HG03469 (cell line): ENCODE measurements at regions not wholly inside any gene's neighbourhood (a gene's known extent, or its start where the extent isn't known, plus 50 kb on each side); places are given as distances from the start of the nearest gene placed in this dataset.
"Not testable (repeated sequence)": the region's sequence is repeated elsewhere in the genome, so short reads cannot be mapped to it uniquely, and the experiment has no call there.

ENCODE experiments used
- ATAC-seq: cut with Tn5 transposase; IDR thresholded peaks from one replicate; pipeline ENCODE4 v1.9.1; 2021; ENCODE audit warnings: mild to moderate bottlenecking, moderate library complexity, moderate number of reproducible peaks; ENCODE audit not compliant: unreplicated experiment

GRCh38 chr11:80343436-80343835 lies 902.6 kb upstream of the TENM4 start:
- no peak for ATAC-seq

- ATAC-seq, result no peak
Measured at GRCh38 chr11:80338231-80338630, 897.4 kb upstream of the TENM4 start.

GRCh38 chr11:80331694-80332093 lies 890.9 kb upstream of the TENM4 start:
- no peak for ATAC-seq

- ATAC-seq, result no peak
Measured at GRCh38 chr11:80330264-80330663, 889.4 kb upstream of the TENM4 start.

- ATAC-seq, result no peak
Measured at GRCh38 chr11:80328774-80329173, 887.9 kb upstream of the TENM4 start.

- no peak for ATAC-seq
Measured at GRCh38 chr11:80327956-80328614, 887.3 kb upstream of the TENM4 start.

- ATAC-seq, result no peak
Measured at GRCh38 chr11:80321786-80322185, 881.0 kb upstream of the TENM4 start.

- ATAC-seq, result no peak
Measured at GRCh38 chr11:80320765-80321164, 879.9 kb upstream of the TENM4 start.

GRCh38 chr11:80320226-80320625 lies 879.4 kb upstream of the TENM4 start:
- no peak for ATAC-seq

GRCh38 chr11:80317612-80318011 lies 876.8 kb upstream of the TENM4 start:
- ATAC-seq, result no peak

GRCh38 chr11:80315200-80315599 lies 874.4 kb upstream of the TENM4 start:
- ATAC-seq, result no peak

- no peak for ATAC-seq
Measured at GRCh38 chr11:80309301-80309700, 868.5 kb upstream of the TENM4 start.

- no peak for ATAC-seq
Measured at GRCh38 chr11:80307676-80308075, 866.8 kb upstream of the TENM4 start.

- ATAC-seq, result no peak
Measured at GRCh38 chr11:80297858-80298632, 857.2 kb upstream of the TENM4 start.

GRCh38 chr11:80293293-80293692 lies 852.5 kb upstream of the TENM4 start:
- no peak for ATAC-seq

- ATAC-seq, result no peak
Measured at GRCh38 chr11:80284946-80285785, 844.3 kb upstream of the TENM4 start.

GRCh38 chr11:80282643-80283042 lies 841.8 kb upstream of the TENM4 start:
- ATAC-seq, result no peak

- ATAC-seq, result no peak
Measured at GRCh38 chr11:80281194-80281593, 840.4 kb upstream of the TENM4 start.

GRCh38 chr11:80280737-80281136 lies 839.9 kb upstream of the TENM4 start:
- ATAC-seq, result no peak

- ATAC-seq, result no peak
Measured at GRCh38 chr11:80261776-80262175, 820.9 kb upstream of the TENM4 start.

- ATAC-seq, result not testable (repeated sequence)
Measured at GRCh38 chr11:80257319-80258015, 816.6 kb upstream of the TENM4 start.
